ENCODE measurements at regions not wholly inside any gene's neighbourhood (a gene's known extent, or its start where the extent isn't known, plus 50 kb on each side); places are given as distances from the start of the nearest gene placed in this dataset.

DNA sequence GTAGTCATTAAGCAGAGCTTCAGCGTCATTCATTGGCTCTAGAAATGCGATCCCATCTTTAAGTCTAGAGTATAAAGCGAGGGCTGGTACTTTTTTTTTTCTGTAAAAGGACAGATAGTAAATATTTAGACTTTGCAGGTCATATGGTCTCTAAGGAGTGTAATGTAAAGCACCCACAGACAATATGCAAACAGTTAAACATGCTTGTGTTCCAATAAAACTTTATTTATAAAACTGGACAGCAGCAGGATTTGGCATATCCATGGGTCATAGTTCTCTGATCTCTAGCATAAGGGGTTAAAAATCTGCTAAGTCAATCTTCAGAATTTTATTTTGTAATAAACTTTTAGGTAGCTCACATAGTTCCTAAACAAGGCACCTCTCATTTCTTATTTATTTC lies 226.8 kb upstream of the TBC1D5 start:
- TF ChIP-seq CTCF (IDR thresholded peaks at IDR 0.05) (no peak), POLR2A (IDR thresholded peaks at IDR 0.05) (no peak)
